HG03565 (cell line): ENCODE measurements at regions not wholly inside any gene's neighbourhood (a gene's known extent, or its start where the extent isn't known, plus 50 kb on each side); places are given as distances from the start of the nearest gene placed in this dataset.

Experiments used
- ATAC-seq: cut with Tn5 transposase; IDR thresholded peaks from one replicate; pipeline ENCODE4 v1.9.1; 2021; ENCODE audit warnings: mild to moderate bottlenecking, moderate library complexity; ENCODE audit not compliant: unreplicated experiment

DNA sequence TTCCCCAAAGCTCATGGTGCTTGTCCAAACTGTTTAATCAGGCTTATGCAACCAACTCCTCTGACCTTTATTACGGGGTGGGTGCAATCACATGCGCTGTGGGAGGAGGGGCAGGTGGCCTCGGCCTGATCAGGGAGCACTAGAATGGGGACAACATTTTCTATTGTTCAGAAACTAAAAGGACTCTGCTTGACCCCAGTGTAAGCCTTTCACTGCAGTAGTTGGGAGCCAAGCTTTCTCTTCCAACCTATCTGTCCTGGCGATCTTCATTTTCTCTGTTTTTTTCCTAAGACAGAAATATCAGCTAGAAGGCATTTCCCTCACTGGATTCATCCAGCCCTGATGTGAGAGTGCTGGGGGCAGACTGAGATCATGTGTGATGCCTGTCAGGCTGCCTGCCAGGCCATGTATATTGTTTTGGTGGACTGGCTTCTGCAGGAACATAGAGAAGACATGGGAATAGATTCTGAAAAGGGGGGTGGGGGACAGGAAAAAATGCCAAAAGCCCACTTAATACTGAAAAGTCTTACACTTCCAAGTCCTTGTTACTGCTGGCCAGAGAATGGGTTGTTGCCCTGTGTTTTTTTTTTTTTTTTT lies 627.0 kb upstream of the TBL1XR1 start:
- ATAC-seq: no peak

DNA sequence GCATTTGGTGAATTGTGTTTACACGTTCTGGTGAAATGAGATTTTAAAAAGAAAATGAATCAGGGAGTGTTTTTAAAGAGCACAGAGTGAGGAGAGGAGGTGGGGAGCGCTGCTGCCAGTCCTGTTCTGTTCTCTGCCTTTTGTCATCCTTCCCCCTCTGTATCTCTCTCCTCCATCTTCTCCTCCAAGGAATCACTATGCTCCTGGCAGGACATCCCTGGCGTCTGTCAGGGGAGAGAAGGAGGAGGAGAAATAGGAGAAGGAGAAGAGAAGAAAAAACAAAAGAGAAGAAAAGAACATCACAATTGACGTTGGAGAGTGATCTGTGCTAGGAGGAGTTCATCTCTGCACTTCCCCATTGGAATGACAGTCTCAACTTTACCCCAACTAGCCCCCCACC lies 627.6 kb upstream of the TBL1XR1 start:
- ATAC-seq: no peak

DNA sequence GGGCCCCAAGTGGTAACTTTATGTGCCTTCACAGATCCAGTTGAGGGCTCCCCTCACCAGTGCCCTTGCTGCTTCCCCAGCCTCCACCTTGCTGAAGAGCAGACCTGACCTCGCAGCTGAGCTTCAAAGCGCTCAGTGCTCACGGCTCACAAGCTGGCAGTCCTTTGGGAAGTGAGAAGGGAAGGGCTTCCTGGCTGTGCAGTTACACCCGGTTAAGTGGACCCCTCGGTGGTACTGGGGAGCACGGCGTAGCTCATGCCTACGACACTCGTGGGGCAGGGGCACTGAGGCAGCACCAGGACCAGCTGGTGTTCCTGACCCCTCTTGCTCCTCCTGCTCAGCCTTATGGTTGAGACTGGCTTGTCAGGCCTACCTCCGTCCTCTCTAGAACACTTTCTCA lies 629.0 kb upstream of the TBL1XR1 start:
- ATAC-seq: no peak

DNA sequence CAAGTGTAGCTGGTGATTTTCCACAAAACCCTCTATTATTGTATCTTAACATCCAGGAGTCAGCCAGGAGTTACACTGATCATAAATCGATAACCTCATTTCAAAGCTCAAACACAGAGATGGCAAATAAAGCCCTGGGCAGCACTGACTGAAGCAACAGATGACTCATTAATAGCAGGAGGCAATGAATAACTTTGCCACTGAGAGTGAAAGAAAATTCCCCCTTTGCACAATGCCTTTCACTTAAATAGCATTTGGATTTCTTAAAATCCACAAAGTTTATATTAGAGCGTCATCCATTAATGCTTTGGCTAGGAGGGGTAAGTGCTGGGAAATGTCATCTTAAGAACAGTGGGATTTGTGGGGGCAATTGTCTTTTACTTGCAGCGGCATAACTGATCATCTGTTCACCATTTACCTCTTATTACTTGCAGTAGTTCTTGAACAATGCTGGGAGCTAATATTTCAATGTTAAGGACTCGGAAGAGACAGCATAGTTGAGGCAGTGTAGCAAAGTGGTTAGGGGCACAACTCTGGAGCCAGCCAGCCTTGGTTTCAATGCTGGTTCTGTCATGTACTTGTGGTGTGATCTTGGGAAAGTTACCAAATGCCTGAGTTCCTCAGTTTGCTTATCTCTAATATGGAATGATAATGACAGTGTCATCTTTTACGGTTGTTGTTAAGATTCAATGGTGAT lies 630.4 kb upstream of the TBL1XR1 start:
- ATAC-seq: no peak

DNA sequence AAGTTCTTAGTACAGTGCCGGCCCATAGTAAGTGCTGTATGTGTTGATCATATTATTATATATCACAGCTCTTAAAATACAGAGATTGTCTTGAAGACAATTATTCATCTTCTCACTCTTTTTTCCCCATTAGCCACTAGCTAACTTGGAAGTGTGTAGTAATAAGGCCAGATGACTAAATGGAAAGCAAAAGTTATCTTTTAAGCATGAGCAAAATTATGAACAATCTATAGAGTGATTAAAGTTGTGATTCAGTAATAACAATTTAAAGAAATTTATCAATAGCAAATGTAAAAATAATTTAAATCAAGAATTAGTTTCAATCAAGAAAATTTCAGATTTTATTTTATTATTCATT lies 630.9 kb upstream of the TBL1XR1 start:
- no peak for ATAC-seq

DNA sequence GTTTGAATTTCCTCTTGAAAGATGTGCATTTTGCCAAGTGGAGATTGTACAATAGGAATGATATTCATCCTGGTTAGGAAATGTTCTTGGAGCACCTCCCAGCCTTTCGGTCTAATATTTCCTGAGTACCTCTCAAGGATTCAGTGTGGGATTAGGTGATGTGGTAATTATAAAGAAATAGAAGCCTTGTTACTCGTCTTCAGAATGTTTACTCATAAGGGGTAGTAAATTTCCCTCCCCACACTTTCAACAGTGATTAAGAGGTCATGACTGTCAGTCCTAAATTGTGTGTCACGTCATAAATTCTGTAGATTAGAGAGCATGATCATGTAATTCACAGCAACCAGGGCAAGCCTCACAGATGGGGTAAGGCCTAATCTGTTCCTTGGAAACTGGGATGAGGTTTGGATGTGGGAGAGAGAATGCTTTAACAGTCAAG lies 633.1 kb upstream of the TBL1XR1 start:
- no peak for ATAC-seq

DNA sequence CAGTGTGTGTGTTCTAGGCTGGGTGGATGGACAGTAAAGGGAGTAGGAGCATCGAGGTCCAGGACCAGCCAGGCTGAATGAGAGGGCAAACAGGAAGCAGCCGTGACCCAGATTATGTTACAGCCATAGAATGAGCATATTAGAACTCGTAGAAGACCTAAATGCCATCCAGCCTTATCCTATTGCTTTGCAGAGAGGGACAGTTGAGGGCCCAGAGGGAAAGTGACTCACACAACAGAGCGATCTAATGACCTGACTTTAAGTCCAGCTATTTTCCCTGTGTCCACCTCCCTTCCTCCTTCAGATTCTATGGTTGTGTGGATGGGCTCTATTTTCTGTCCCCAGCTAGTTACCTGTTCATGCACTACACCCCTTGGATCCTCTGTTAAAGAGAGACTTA lies 634.1 kb upstream of the TBL1XR1 start:
- ATAC-seq: no peak

DNA sequence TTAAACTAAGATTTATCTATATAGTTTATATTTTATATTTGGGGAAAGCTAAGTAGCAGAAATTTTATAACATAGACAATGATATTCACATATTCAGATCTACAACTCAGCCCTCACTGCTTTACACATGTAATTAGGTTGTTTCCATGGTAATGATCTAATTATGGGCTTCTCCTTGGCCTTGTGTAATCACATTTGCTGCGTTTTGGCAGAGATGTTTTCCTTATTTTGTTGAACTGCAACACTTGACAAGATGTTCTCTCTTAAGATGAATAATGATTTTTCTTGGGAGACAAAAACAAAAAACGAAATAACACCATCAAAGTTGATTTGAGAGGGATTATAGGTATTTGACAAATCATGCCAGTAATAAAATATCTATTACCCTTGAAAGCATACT lies 635.6 kb upstream of the TBL1XR1 start:
- ATAC-seq: no peak

DNA sequence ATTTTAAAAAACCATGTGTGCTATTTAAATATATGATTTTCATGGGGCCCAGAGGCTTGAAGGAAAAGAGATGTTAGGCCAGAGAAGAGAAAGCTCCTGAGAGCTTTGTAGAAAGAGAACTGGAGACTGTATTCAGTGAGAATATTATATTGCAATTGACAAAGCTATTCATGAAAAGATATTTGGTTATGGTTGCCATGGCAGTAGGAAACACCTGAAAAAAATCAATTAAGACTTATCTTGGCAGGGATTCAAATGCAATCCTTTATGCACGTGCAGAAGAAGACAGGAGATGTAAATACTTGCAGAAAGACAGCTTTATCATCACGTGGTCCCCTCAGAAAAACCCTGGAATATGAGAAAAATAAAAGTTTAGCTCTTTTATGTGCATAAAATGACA lies 636.0 kb upstream of the TBL1XR1 start:
- ATAC-seq: no peak

DNA sequence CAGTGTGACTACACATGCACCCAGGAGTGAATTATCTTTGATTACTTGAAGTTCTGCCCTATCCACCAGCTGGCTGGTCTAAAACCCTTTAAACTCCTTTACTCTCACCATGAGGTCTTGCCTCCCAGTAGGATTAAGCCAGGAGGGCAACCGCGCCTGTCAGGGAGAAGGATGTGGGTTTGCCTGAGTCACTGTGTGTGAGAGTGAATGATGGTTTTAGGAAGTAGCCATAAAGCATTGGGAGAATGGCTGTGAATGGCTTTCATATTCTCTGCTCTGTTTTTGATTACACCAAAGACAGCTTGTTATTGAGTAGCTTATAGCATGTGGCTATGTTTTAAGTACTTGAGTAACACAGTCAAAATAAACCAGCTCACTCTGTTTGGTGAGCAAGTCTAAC lies 637.7 kb upstream of the TBL1XR1 start:
- ATAC-seq: no peak

DNA sequence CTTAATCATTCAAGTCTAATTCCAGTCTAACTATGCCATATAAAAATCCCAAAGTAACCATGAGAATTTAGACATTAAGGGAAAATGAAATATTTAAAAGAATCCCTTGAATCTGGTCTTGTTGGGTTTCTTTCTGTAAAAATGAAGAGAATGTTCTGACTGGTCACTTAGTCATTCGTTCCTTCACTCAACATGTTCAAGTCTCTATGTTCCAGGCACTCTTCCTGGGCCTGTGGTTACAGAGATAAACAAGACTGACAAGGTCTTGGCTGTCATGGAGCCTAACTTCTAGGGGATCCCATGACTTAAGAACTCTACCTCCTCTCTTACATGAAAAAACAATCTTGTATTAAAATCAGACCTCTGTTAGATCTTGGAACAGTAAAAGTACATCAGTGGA lies 638.6 kb upstream of the TBL1XR1 start:
- ATAC-seq: no peak

DNA sequence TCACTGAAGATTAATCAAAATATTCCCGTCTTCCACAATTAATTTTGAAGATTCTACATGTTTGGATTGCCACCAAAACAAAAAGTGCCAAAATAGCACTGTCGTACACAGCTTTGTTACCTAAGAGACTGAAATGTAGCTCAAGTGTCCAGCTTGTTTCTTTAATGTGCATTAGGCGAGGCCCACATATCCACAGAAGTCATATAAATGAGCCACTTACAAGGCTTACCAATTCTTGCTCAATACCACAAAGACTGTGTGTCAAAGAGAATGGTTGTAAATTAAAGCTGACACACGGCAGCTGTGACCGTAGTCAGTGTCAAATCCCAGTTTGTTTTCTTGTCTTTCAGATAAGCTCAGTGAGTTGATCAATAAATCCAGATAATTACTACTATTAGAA lies 639.4 kb upstream of the TBL1XR1 start:
- ATAC-seq: no peak

DNA sequence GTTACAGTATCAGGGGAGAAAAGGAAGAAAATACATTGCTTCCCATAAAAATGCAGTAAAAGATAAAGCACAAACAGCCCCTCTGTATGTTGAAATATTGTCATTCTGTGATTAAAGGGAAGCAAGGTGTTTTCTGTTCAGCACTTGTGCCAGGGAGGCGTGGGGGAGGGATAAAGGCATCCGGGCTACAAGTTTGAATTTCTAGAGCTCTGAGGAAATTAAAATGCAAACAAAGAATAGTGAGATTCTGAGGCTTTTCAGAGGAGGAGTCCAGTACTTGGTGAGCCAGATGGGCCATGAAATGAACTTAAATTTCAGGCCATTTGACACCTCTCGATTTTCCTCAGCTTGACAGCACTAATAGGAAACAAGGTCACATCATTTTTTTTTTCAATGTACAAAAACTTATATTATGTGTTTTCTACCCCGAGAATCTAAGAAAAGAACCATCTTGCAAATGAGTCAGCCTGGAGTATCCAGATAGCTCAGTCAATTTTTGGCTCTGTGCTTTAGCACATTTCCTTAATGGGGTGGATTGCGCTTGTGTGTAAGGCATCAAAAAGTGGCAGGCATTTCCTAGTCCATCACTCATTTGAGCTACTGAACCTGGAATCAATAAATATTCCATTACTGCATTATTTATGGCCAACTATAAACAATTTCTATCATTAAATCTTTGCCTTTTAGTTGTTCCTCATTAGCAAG lies 640.8 kb upstream of the TBL1XR1 start:
- no peak for ATAC-seq

DNA sequence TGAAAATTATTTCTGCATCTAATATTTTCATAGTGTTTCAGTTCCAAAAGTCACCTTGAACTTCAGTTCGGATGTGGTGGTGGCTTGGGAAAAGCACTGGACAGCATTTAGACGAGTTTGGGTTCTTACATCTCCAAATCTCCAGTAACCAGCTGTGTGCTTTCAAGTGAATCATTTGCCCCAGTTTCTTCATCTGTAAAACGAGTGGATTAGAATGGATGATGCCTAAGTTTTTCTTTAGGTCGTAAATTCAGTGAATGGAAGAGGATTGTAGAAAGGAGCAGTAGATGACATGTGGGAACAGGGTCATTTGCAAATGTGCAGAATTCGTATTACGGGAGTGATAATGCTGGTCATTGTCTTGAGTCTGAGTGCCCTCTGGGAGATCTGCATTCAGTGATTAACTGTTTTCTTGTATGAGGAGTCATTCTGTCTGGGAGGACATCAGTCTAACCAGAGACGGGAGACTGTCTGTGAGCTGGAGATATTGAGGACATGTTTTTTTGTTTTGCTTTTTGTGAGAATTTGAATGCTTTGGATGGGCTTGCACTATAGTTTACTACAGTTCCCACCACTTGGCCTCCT lies 641.6 kb upstream of the TBL1XR1 start:
- ATAC-seq: no peak

DNA sequence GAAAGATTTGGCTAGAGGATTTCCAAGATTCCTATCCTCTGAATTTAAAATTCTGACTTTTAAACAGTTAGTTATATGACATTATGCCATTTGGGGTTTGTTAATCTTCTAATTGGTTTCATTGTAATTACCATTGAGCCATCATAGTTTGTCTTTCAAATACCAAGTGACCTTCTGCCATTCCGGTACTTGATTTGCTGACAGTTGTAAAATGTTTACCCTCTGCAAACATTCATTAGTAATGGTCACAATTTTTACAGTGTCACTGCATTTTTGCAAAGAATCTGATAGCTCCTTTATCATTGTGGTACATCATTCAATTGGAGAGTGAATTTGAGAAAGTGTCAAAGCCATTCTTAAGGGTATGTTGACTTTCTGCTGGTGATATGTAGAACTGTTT lies 645.0 kb upstream of the TBL1XR1 start:
- ATAC-seq: no peak

DNA sequence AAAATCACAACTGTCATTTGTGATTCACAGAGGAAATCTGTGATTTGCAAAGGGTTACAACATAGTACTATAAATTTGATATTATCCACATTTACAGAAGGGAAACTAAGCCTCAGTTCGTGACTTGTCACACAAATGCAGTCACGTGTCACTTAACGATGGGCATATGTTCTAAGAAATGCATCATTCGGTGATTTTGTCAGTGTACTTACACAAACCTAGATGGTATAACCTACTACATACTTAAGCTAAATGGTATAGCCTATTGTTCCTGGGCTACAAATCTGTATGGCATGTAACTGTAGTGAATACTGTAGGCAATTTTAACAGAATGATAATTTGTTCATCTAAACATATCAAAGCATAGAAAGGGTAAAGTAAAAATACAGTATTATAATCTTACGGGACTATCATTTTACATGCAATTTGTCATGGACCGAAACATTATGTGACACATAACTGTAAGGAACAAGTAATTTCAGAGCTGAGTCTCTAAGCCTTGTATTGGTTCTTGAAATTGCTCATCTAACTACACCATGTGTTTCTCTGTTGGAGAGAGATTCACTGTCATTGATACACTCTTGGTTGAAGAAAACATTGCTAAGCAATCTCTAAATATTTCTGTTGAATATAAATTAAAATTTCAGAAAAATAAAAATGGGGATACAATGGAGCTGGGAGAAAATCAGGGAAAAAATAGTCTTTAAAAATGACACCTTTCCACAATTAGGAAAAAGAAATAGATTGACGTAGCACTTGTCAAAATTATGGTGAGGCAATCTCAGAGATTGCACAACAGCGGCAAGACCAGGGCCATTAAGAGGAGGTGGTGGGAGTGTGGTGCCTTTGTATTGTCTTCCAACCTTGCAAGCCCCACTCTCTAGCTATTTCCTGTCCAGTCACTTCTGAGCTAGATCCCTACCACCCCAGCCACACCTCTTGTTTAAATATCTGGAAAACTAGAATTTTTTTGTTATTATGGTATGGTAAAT lies 645.8 kb upstream of the TBL1XR1 start:
- ATAC-seq: peak; percentile 83

DNA sequence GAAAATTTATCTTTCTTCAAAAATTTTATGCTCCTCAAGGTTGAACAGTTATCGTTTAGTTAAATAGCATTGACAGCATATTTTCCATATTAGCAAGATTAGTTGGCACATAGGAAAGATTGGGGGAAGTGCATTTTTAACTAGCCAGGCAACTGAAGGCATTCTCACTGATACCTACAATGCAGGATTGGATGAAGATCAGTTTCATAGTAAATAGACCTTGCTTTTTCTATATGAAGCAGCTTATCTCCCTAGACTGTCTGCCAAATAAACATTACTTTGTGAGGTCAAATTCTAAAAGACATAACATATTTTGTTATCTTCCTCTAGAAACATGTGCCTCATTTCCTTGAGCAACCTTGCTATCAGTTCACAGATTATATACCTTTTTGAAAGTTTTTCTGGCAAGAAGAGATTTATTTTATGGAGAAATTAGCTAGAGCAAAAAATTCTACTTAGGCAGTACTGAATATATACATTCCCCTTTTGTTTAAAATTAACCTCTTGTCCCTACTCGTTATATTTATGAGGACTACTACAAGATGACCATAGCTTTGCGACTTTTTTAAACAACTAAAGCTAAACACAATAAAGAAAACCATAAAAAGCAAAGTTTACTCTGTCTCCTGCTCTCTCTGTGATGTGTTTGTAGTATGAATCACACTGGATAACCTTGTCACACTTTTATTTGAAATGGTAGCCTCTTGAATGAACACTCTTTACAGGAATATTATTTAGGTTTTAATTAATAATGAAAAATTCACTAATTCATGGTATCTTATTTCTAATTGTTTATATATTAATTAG lies 654.9 kb upstream of the TBL1XR1 start:
- no peak for ATAC-seq

DNA sequence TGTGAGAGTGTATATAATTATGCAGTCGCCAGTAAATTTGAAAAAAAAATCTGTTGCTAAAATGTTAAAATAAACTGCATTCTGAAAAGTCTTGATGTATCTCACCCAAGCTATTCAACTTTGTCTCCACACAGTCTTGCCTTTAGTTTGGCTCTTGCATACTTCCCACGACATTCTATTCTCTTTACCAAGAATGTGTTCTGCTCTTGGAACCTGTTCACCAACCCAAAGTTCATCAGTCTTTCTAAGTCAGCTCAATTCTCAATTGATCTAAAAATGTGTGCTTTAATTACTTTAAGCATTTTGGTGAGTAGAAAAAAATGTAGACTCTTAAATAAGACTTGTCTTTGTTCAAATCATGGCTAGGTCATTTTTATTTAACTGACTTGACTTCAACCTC lies 657.7 kb upstream of the TBL1XR1 start:
- ATAC-seq: no peak

DNA sequence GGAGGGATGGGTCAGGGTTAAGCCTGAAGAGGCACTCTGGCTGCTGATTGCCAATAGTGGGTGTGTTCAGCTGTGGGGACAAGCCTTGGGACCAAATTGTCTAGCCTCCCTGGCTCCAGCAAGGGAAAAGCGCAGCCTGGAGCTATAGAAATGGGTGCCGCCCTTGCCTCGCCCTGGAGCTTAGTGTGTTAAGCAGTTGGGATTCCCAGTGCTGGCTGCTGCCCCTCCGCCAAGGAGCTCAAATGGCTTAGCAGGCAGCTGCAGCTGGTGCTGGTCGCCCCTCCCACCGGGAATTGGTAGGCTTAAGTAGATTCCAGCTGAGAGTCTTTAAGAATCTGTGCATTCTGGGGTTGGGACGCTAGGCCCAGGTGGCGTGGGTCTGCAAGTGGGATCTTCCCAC lies 662.9 kb upstream of the TBL1XR1 start:
- ATAC-seq: no peak

DNA sequence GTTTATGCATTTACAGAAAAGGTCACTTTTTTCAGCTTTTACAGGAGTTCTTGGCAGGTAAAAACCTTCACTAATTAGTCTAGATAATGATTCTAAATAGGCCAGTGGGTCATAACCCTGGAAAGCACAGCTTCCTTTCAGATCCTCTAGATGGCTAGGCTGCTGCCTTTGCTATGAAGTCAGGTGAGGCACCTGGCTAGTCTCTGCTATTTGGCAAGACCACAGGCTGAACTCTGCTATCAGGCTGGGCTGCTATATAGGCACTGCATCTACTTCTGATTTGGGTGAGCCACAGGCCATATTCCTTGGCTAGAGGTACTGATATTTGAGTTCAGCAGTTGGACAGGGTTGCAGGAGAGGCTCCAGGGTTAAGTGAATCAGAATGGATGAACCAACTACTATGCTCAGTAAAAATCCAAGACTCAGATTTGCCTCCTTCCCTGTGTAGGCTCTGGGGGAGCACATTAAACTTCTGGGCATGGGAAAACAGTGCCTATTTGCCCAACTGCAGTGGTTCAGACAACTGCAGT lies 665.7 kb upstream of the TBL1XR1 start:
- no peak for ATAC-seq
